C1 segment of cervical spinal cord (tissue), 14 donors: ENCODE measurements at regions not wholly inside any gene's neighbourhood (a gene's known extent, or its start where the extent isn't known, plus 50 kb on each side); places are given as distances from the start of the nearest gene placed in this dataset.

Source experiments
- DNase-seq, 14 donors: peaks; one replicate each; lab custom pipeline; 2025; lab: John Stamatoyannopoulos, UW

GRCh38 chr11:105332171-105332570 lies 192.6 kb upstream of the CARD18 start:
- DNase-seq: no peak

GRCh38 chr11:105328061-105328460 lies 188.5 kb upstream of the CARD18 start:
- DNase-seq: no peak

- no peak for DNase-seq
Observed at GRCh38 chr11:105324156-105324555, 184.6 kb upstream of the CARD18 start.

GRCh38 chr11:105321696-105322095 lies 182.1 kb upstream of the CARD18 start:
- no peak for DNase-seq

- no peak for DNase-seq
Observed at GRCh38 chr11:105315287-105315686, 175.7 kb upstream of the CARD18 start.

- no peak for DNase-seq
Observed at GRCh38 chr11:105312266-105312665, 172.7 kb upstream of the CARD18 start.

- no peak for DNase-seq
Observed at GRCh38 chr11:105298630-105299029, 159.1 kb upstream of the CARD18 start.

- DNase-seq: no peak
Observed at GRCh38 chr11:105298174-105298573, 158.6 kb upstream of the CARD18 start.

- DNase-seq: no peak
Observed at GRCh38 chr11:105297463-105297862, 157.9 kb upstream of the CARD18 start.

- no peak for DNase-seq
Observed at GRCh38 chr11:105296806-105297205, 157.2 kb upstream of the CARD18 start.

- no peak for DNase-seq
Observed at GRCh38 chr11:105296386-105296785, 156.8 kb upstream of the CARD18 start.

- DNase-seq: no peak
Observed at GRCh38 chr11:105282658-105283057, 143.1 kb upstream of the CARD18 start.

- DNase-seq: no peak
Observed at GRCh38 chr11:105274631-105275030, 135.1 kb upstream of the CARD18 start.

- DNase-seq: no peak
Observed at GRCh38 chr11:105273660-105274280, 134.2 kb upstream of the CARD18 start.

- no peak for DNase-seq
Observed at GRCh38 chr11:105269862-105270261, 130.3 kb upstream of the CARD18 start.

- no peak for DNase-seq
Observed at GRCh38 chr11:105268404-105269062, 129.0 kb upstream of the CARD18 start.

GRCh38 chr11:105265845-105266244 lies 126.3 kb upstream of the CARD18 start:
- no peak for DNase-seq

- DNase-seq: no peak
Observed at GRCh38 chr11:105260976-105261375, 121.4 kb upstream of the CARD18 start.

GRCh38 chr11:105245781-105246315 lies 106.3 kb upstream of the CARD18 start:
- no peak for DNase-seq

GRCh38 chr11:105244160-105244825 lies 104.7 kb upstream of the CARD18 start:
- no peak for DNase-seq

- DNase-seq: no peak
Observed at GRCh38 chr11:105241136-105241535, 101.6 kb upstream of the CARD18 start.

GRCh38 chr11:105236664-105237063 lies 97.1 kb upstream of the CARD18 start:
- no peak for DNase-seq

- no peak for DNase-seq
Observed at GRCh38 chr11:105233285-105233684, 93.7 kb upstream of the CARD18 start.
